IMR-90 (cell line): ENCODE measurements at regions not wholly inside any gene's neighbourhood (a gene's known extent, or its start where the extent isn't known, plus 50 kb on each side); places are given as distances from the start of the nearest gene placed in this dataset.

Source experiments
- CEBPB ChIP-seq: IDR thresholded peaks from 2 replicates; pipeline ENCODE4 v1.6.1; 2012; ENCODE audit warnings: low read depth, low read length, improper control_type of control experiment
- CTCF ChIP-seq: conservative IDR thresholded peaks from 2 replicates; pipeline ENCODE4 v1.5.1; 2012; ENCODE audit warnings: mild to moderate bottlenecking, low read depth, low read length, improper control_type of control experiment
- ELK1 ChIP-seq: fragments of 150-350 bp; IDR thresholded peaks from 2 replicates; pipeline ENCODE4 v1.6.1; 2016; ENCODE audit warnings: low read depth, mild to moderate bottlenecking, low read length, moderate library complexity, borderline replicate concordance
- MAZ ChIP-seq: IDR thresholded peaks from 2 replicates; pipeline ENCODE4 v1.6.1; 2012; ENCODE audit warnings: low read depth, mild to moderate bottlenecking, low read length, improper control_type of control experiment, moderate library complexity, borderline replicate concordance
- MXI1 ChIP-seq: IDR thresholded peaks from 2 replicates; pipeline ENCODE4 v1.6.1; 2012; ENCODE audit warnings: low read depth, mild to moderate bottlenecking, low read length, moderate library complexity, borderline replicate concordance
- POLR2A ChIP-seq: IDR thresholded peaks from 2 replicates; pipeline ENCODE4 v1.6.1; 2012; ENCODE audit warnings: mild to moderate bottlenecking, low read depth, low read length
- RAD21 ChIP-seq: IDR thresholded peaks from 2 replicates; pipeline ENCODE4 v1.6.1; 2012; ENCODE audit warnings: low read length, improper control_type of control experiment
- RCOR1 ChIP-seq: IDR thresholded peaks from 2 replicates; pipeline ENCODE4 v1.6.1; 2012; ENCODE audit warnings: mild to moderate bottlenecking, low read length, improper control_type of control experiment; ENCODE audit not compliant: insufficient replicate concordance
- SMC3 ChIP-seq: fragments of 150-350 bp; IDR thresholded peaks from 2 replicates; pipeline ENCODE4 v1.6.1; 2016; ENCODE audit warnings: low read depth, mild to moderate bottlenecking, antibody characterized with exemption, low read length, moderate library complexity

- no peak for TF ChIP-seq SMC3
- TF ChIP-seq CTCF = no peak
- no peak for TF ChIP-seq MXI1
- no peak for TF ChIP-seq RCOR1
- no peak for TF ChIP-seq MAZ
- no peak for TF ChIP-seq POLR2A
- no peak for TF ChIP-seq RAD21
- no peak for TF ChIP-seq CEBPB
- no peak for TF ChIP-seq ELK1
These were observed 507.2 kb upstream of the LARGE1 start for GRCh38 chr22:34427436-34427835.
